AG20443 (cell line): ENCODE measurements at regions not wholly inside any gene's neighbourhood (a gene's known extent, or its start where the extent isn't known, plus 50 kb on each side); places are given as distances from the start of the nearest gene placed in this dataset.
"Not testable (repeated sequence)": the region's sequence is repeated elsewhere in the genome, so short reads cannot be mapped to it uniquely, and the experiment has no call there.

Source experiments
- DNase-seq: peaks from one replicate; pipeline ENCODE4 v3.0.0; 2012; ENCODE audit warnings: low spot score, mixed read lengths

- no peak for DNase-seq
Measured at GRCh38 chr6:11326116-11326515, 93.6 kb upstream of the NEDD9 start.

DNA sequence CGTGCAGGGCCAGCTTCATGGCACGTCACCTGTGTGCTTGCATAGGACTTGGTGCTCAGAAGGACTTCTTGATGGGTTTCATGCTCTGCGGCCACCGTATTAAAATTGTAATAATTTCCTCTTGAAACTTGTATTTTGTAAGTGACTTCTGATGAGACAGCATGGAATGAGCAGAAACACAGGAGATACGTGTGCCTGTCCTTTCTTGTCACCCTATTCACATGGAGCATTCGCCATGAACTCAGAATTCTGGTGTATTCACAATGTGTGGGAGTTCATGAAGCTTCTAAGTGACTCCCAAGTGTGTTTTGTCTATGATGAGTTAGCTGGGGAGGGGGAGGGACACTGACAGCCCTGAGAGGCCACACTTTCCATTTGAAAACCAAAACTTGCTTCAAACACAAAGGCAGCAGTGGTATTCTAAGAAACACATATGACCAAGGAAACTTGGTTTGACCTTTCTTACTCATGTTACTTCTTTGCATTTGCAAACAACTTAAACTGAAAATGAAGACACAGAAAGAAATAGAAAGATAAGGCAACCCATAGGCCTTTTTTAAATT, 92.1 kb upstream of the NEDD9 start:
- no peak for DNase-seq

DNA sequence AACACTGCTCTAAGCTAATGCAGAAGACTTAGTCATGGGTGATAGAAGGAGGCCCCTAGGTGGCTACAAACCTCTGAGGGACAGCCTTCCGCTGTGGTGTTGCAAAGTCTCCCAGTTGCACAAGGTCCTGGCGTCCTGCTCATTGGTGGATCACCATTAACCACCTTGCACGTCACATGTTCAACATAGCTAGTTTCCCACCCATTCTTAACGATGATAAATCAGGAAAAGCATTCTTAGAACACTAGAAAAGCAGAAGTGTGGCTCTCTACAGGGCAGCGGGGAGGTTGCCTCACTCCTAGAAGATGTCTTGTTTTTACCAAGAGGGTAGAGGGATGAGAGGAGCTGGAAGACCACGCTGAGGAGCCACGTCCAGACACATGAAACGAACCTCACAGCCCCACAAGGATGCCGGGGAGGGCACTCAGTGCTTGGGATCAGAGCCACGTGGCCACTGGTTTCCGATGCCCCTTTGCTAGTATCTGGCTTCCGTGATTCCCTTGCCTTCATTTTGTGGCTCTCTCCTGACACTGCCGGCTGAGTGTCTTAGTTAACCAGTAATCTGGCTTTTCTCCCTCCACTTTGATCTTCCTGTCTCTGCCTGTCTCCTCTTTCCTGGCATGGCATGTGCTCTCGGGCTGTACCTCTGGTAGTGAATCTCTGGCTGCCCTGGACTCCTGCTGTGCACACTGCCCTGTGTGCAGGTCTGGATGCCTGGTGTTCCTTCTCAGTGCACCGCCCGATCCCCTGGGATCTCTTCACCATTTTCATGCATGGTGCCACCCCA, 91.4 kb upstream of the NEDD9 start:
- DNase-seq: no peak

DNA sequence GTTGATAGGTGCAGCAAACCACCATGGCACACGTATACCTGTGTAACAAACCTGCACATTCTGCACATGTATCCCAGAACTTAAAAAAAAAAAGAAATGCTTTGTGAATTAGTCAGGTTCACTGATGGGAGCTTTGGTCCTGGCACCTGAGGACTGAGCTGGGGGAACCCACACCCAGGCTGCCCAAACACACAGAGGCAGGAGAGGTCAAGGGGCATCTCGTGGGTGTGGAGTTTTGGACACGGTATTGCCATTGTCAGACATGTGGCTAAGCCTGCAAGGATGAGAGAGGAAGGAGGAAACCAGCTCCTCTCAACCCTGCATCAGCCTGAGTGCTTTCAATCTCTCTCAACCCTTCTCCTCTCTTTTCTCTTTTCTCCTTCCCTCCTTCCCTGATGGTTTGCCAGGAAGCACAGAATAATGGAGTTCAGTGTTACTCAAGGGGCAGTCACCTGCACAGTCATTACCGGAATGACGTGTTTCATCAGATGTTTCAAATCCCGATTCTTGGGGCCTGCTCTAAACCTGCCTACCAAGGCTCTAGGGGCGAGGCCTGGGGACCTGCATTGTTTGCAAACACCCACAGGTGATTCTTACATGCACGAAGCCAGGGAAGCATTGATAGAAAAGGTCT, 89.9 kb upstream of the NEDD9 start:
- no peak for DNase-seq

GRCh38 chr6:11320914-11321597, 88.6 kb upstream of the NEDD9 start:
- no peak for DNase-seq

GRCh38 chr6:11318835-11319813, 86.7 kb upstream of the NEDD9 start:
- peak; percentile 39 for DNase-seq

DNA sequence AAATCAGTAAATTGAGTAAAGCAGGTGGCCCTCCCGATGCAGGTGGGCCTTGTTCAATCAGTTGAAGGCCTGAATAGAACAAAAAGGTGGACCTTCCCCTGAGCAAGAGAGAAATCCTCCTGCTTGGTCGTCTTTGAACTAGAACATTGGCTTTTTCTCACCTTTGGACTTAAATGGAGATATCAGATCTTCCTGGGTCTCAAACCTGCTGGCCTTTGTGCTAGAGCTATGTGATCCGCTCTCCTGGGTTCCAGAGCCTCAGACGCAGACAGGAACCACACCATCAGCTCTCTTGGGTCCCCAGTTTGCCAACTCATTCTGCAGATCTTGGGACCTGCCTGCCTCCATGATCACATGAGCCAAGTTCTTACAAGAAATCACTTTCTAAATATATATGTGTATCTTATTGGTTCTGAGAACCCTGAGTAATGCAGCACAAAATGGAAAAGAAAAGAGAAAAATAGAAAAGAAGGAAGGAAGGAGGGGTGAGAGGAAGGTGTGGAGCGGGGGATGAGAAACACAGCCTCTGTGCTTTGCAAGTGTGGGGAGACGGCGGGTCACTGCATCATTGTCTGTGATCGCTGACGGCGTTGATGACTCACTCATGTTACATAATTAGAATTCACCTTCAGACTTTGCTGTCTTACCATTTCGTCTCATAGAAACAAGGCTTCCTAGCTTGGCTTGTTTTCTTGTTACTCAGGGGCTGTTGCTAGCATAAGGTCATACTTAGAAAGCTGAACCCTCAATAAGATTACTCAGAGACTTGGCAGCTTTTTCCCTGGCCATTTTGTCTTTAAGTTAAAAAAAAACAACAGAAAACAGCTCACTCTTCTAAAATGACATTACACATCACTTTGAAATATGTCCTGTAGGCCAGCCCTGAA, 85.7 kb upstream of the NEDD9 start:
- DNase-seq: peak; percentile 82

- peak; percentile 74 for DNase-seq
Measured at GRCh38 chr6:11315743-11316437, 83.4 kb upstream of the NEDD9 start.

- no peak for DNase-seq
Measured at GRCh38 chr6:11313207-11313606, 80.7 kb upstream of the NEDD9 start.

- no peak for DNase-seq
Measured at GRCh38 chr6:11311970-11312369, 79.5 kb upstream of the NEDD9 start.

GRCh38 chr6:11309947-11310665, 77.6 kb upstream of the NEDD9 start:
- no peak for DNase-seq

DNA sequence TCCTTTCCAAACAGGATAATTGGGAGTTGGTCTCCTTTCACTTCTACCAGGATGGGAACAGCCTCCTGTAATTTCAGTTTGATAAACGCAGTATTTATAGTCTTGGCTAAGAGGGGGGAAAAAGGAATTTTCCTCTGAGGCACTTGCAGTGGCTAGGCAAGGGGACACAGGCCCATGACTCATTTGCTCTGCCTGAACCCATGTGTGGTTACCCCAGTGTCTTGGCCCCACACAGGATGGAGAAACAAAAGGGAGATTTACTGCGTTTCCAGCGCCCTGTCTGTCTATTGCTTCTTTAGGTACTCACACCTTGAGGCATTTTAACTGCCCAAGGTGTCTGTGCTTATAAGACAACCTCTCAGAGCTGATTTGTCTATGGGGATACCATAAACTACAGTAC, 74.8 kb upstream of the NEDD9 start:
- DNase-seq: no peak

GRCh38 chr6:11304946-11305345, 72.5 kb upstream of the NEDD9 start:
- no peak for DNase-seq

- DNase-seq: not testable (repeated sequence)
Measured at GRCh38 chr6:11299876-11300428, 67.5 kb upstream of the NEDD9 start.

- DNase-seq: not testable (repeated sequence)
Measured at GRCh38 chr6:11299421-11299784, 66.9 kb upstream of the NEDD9 start.

DNA sequence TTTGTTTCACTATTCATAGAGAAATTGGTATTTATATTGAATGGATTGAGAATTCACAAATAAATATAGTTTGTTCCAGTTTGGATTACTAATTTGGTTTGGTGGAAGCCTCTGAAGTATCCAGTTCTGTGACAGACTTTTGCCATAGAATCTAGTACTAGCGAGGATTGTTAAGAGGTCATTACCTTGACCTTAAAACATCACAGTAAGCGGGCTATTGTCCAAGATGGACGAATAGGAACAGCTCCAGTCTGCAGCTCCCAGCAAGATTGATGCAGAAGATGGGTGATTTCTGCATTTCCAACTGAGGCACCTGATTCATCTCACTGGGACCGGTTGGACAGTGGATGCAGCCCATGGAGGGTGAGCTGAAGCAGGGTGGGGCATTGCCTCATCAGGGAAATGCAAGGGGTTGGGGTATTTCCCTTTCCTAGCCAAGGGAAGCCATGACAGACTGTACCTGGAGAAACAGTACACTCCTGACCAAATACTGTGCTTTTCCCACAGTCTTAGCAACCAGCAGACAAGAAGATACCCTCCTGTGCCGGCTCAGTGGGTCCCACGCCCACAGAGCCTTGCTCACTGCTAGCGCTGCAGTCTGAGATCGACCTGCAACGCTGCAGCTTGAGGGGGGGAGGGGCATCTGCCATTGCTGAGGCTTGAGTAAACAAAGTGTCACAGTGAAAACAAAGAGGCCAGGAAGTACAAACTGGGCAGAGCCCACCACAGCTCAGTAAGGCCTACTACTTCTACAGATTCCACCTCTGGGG, 66.4 kb upstream of the NEDD9 start:
- DNase-seq: no peak

- DNase-seq: no peak
Measured at GRCh38 chr6:11297376-11297729, 64.9 kb upstream of the NEDD9 start.
